ENCODE measurements at regions not wholly inside any gene's neighbourhood (a gene's known extent, or its start where the extent isn't known, plus 50 kb on each side); places are given as distances from the start of the nearest gene placed in this dataset.

DNA sequence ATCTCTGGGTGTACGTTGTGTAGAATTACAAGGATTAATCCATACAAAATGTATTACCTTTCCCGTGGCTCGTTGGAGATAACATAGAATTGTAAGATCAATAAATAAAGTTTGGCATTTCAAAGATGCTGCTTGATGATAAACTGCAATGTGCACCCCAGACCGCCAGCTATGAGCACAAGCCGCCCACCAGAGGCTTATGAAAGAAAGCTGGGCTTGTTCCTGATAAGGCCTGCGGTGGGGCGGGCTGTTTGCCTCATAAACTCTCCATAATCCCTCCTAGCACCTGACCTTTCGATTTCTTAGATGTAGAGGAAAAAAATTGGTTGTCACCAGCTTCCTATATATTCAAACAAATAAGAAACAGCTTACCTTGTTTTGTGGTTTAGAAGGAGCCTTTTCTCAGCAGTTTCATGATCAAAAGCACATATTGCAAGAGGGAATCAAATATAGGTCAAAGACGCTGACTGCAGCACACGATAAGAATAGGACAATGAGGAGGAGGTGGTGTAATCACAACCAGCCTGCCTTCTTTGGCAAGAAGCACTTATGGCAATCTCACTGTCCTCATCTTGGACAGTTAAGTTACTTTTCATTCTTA, 293.6 kb downstream of the RMST start:
- Mint-ChIP-seq H3K27ac (no peak overlapping the region), H3K36me3 (no peaks in the 10 kb centered on the region), H3K9me3 (no peaks in the 10 kb centered on the region), H3K27me3 (no peaks in the 10 kb centered on the region), H3K4me1 (no peaks in the 10 kb centered on the region), H3K4me3 (no peak overlapping the region)

DNA sequence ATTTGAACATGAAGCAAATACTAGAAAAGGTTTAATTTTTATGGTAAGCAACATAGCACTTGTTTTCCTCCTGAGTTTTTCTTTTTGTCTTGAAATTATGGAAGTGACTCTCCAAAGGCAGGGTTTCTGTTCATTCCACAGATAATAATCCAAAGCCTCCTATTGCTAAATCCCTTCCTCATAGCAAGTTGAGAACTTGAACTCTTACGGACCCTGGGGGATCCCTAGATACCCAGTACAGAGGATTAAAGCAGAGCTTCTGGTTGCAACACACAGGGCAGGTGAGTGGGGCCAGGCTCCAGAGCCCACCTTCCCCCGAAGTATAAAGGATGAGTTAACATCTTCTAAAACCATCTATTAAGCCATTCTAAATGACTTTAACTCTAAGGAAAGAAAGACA, 294.1 kb downstream of the RMST start:
- H3K36me3 Mint-ChIP-seq = no peaks in the 10 kb centered on the region
- H3K4me3 Mint-ChIP-seq = no peak overlapping the region
- no peaks in the 10 kb centered on the region for H3K9me3 Mint-ChIP-seq
- no peaks in the 10 kb centered on the region for H3K27me3 Mint-ChIP-seq
- no peak overlapping the region for H3K27ac Mint-ChIP-seq
- no peaks in the 10 kb centered on the region for H3K4me1 Mint-ChIP-seq

DNA sequence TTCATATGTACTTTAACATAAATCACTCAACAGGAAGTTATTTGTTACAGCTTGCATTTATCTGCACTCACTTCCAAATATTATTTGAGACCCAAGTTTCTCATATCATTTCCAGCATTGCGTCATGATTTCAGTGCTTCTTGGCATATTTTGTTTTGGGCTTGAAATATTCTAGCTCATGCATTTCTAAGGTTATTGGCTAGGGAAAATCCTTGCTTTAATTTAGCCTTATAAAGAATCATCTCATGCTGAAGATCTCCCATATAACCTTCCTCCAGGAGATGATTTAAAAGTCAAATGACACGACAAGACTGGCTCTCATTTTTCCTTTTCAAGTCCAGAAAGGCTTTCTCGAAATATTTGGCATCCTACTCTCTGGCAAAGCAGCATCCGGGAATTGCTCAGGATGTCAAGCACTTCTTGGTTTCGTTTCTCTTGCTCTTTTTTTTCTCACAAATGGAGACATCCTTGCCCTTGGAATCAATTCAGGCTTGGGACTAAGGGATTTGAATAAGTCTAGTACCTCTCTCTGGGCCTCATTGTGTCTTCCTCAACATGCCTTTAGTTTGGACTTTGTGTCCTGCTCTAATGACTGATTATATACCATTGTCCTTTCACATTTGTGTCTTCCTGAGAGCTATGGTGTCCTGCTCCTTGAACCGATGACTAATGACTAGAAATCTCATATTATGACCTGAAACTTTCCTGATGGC, 295.0 kb downstream of the RMST start:
- Mint-ChIP-seq H3K27me3 (no peaks in the 10 kb centered on the region), H3K4me1 (no peaks in the 10 kb centered on the region), H3K4me3 (no peak overlapping the region), H3K9me3 (no peaks in the 10 kb centered on the region), H3K27ac (no peak overlapping the region), H3K36me3 (no peaks in the 10 kb centered on the region)

DNA sequence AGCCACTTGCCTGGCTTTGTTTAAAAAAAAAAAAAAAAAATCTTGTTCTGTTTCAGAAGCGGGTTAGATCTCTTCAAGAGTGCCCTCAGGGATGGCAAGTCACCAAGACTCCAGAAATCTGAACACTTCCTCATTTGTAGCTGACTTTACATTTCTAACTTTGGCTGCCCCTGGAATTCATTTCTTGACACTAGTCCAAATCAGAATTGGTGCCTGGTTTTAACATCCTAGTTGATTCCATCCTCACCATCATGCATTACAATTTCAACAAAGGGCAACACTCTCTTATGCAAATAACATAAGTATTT, 295.5 kb downstream of the RMST start:
- H3K27ac Mint-ChIP-seq = no peak overlapping the region
- no peaks in the 10 kb centered on the region for H3K36me3 Mint-ChIP-seq
- H3K27me3 Mint-ChIP-seq = no peaks in the 10 kb centered on the region

DNA sequence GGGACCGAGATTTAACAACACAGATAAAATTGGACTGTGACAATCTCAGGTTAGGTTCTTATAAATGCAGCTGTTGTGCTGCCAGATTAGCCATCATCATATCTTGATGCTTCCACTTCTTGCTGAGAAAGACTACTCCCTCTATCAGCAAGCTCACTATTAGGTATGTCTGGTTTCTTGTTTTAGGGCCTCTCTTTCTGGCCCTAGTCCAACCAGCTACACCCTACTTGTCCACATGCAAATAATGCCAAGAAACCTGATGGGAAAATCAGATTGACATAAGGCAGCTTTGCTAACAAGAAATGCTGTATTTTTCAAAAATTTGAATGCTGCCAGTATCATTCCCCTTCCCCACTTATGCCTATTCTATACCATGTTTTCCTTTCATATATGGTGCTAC, 296.0 kb downstream of the RMST start:
- no peaks in the 10 kb centered on the region for H3K36me3 Mint-ChIP-seq
- H3K27ac Mint-ChIP-seq = no peak overlapping the region
- no peaks in the 10 kb centered on the region for H3K9me3 Mint-ChIP-seq
- no peak overlapping the region for H3K4me3 Mint-ChIP-seq
- no peaks in the 10 kb centered on the region for H3K4me1 Mint-ChIP-seq
- H3K27me3 Mint-ChIP-seq = no peaks in the 10 kb centered on the region

More for the DNA sequence above, 295.5 kb downstream of the RMST start:
- H3K4me3 Mint-ChIP-seq = no peak overlapping the region
- H3K4me1 Mint-ChIP-seq = no peaks in the 10 kb centered on the region
- H3K9me3 Mint-ChIP-seq = no peaks in the 10 kb centered on the region

DNA sequence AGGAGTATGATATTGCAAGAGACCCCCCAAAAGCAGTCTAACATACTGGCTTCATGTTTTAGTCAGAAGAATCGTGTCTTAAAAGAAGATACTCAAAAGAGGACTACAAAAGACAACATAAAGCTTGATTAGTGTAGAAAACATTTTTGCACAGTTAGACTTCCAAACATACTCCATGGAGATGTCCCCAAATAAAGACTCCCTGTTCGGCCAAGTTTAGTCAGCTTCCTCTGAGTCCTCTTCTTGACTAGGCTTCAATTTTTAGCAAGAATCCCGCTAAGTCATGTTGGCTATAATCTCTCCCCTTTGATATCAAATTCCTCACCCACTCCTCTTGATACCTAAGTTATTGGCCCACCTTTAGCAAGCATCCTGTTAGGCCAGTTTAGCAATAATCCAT, 298.0 kb downstream of the RMST start:
- H3K4me1 Mint-ChIP-seq = no peaks in the 10 kb centered on the region
- H3K36me3 Mint-ChIP-seq = no peaks in the 10 kb centered on the region
- H3K9me3 Mint-ChIP-seq = no peaks in the 10 kb centered on the region
- no peak overlapping the region for H3K27ac Mint-ChIP-seq
- H3K27me3 Mint-ChIP-seq = no peaks in the 10 kb centered on the region
- H3K4me3 Mint-ChIP-seq = no peak overlapping the region

DNA sequence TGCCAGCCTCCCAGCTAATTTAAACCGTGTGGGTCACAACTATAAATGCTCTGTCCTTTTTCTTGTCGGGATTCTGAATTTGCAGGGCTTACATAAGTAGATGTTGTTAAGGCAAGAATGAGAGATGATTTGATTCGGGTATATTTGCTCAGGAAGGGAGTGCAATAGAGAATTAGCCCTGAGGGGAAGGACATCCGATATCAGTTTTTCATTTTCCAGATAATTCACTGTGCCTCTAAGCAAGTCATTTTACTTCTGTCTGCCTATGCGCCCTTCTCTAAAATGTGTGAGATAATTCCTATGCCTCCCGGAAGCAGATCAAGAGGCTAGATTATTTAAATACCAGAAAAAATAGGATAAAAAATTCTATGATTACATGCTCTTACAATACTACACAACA, 300.5 kb downstream of the RMST start:
- Mint-ChIP-seq H3K36me3 (no peaks in the 10 kb centered on the region), H3K4me1 (no peaks in the 10 kb centered on the region), H3K9me3 (no peaks in the 10 kb centered on the region), H3K4me3 (no peak overlapping the region), H3K27me3 (no peaks in the 10 kb centered on the region), H3K27ac (no peak overlapping the region)

DNA sequence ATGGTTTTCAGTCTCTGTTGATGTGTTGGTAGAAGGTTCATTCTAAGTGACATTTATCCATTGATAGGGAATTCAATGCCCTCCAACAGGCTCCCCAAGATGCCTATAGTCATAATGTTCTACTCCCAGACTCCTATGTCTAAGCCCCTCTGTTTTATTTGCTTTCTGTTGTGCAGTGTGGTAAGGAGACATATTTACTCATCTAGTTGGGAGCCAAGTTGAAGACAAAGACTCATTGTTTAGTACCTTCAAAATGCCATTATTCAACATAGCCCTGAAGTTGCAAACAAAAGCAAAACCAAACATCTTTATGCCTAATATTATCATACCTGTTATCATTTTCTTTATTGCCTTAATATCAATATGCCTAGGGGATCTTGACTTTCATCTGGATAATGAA, 302.1 kb downstream of the RMST start:
- Mint-ChIP-seq H3K4me3 (no peak overlapping the region), H3K9me3 (no peaks in the 10 kb centered on the region), H3K4me1 (no peaks in the 10 kb centered on the region), H3K27ac (no peak overlapping the region), H3K27me3 (no peaks in the 10 kb centered on the region), H3K36me3 (no peaks in the 10 kb centered on the region)

DNA sequence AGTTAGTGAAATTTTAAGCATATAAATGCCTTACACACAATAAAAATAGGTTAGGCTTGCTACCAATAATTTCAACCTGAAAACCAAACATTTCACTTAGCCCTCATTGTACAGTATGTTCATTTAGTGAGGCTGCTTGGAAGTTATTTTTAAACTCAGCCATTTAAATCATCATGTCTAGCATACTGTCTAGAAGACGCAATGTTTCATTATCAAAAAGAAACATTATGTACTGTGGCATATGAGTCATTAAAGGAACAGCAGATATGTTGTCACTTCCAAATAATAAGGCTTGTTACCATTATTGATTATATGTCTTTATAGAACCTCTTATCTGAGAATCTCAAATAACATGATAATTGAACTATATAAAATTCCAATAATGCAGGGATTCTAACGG, 304.7 kb downstream of the RMST start:
- Mint-ChIP-seq H3K27ac (no peak overlapping the region), H3K9me3 (no peaks in the 10 kb centered on the region), H3K4me1 (no peaks in the 10 kb centered on the region), H3K4me3 (no peak overlapping the region), H3K27me3 (no peaks in the 10 kb centered on the region), H3K36me3 (no peaks in the 10 kb centered on the region)

DNA sequence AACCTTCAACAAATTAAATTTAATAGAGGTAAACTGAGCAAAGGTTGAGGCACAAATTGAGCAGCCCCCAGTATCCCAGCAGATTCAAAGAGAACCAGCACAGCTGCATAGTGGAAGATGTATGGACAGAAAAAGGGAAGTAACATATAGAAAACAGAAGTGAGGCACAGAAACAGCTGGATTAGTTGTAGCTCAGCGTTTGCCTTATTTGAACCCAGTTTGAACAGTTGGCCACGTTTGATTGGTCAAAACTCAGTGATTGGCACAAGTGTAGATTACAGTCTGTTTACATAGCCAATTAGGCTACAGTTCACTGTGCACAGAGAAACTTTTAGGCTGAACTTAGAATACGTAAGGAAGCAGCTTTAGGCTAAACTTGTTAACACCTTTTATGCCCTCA, 315.5 kb downstream of the RMST start:
- no peak overlapping the region for H3K27ac Mint-ChIP-seq
- H3K36me3 Mint-ChIP-seq = no peaks in the 10 kb centered on the region
- no peaks in the 10 kb centered on the region for H3K4me1 Mint-ChIP-seq
- H3K4me3 Mint-ChIP-seq = no peak overlapping the region
- no peaks in the 10 kb centered on the region for H3K9me3 Mint-ChIP-seq
- no peaks in the 10 kb centered on the region for H3K27me3 Mint-ChIP-seq

DNA sequence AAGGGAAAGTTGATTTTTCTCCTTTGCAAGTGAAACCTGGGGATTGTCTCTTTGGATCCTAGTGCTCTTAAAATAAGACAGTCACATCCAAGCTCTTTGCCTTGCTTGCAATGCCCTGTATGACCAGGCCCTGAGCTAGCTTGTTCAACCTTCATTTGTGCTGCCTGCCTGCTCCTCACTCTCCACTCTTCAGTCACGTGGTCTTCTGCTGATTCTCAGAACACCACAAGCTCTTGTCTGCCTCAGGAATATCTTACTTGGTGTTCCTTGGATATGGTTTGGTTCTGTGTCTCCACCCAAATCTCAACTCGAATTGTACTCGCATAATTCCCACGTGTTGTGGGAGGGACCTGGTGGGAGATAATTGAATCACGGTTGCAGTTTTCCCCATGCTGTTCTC, 318.7 kb downstream of the RMST start:
- Mint-ChIP-seq H3K27me3 (no peaks in the 10 kb centered on the region), H3K4me1 (no peaks in the 10 kb centered on the region), H3K4me3 (no peak overlapping the region), H3K36me3 (no peaks in the 10 kb centered on the region), H3K27ac (no peak overlapping the region), H3K9me3 (no peaks in the 10 kb centered on the region)

DNA sequence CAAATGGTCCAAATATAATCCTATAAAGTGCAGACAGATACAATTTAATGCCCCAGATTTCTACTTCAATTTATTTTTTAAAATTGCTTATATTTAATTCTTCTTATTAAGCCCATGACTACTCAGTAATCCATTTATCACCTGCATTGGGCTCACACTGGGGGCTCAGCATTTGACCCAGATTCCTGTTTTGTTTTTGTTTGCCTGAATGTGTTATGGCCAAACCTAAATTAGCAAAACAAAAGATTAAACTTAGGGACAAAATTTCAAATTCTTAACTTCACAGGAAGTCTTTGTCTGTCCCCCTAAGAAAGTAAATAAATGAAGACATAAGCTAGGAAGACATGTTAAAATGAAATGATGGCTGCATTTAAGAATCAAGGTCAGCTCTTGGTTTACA, 322.3 kb downstream of the RMST start:
- Mint-ChIP-seq H3K27ac (no peak overlapping the region), H3K36me3 (no peaks in the 10 kb centered on the region), H3K4me3 (no peak overlapping the region), H3K27me3 (no peaks in the 10 kb centered on the region), H3K9me3 (peaks cover 5% of the 10 kb centered on the region), H3K4me1 (no peaks in the 10 kb centered on the region)

DNA sequence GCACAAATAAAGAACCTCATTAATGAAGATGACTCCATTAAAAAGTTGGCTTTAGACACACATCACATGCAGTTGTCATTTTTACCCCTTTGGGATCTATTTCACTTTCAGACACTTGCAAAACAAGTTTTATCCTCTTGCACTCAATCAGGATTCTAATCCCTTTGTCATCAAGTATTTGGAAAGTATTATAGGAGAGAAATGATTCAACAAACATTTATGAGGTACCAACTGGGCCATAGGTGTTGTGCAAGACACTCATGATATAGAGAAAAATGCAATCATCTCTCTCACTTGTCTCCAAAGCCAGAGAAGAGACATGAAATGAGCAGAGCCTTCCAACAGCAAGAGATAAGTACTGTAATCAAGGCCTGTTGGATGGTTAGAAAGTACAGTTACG, 327.7 kb downstream of the RMST start:
- no peak overlapping the region for H3K27ac Mint-ChIP-seq
- no peaks in the 10 kb centered on the region for H3K4me1 Mint-ChIP-seq
- H3K4me3 Mint-ChIP-seq = no peak overlapping the region
- no peaks in the 10 kb centered on the region for H3K27me3 Mint-ChIP-seq
- no peaks in the 10 kb centered on the region for H3K36me3 Mint-ChIP-seq
- H3K9me3 Mint-ChIP-seq = peaks cover 5% of the 10 kb centered on the region

DNA sequence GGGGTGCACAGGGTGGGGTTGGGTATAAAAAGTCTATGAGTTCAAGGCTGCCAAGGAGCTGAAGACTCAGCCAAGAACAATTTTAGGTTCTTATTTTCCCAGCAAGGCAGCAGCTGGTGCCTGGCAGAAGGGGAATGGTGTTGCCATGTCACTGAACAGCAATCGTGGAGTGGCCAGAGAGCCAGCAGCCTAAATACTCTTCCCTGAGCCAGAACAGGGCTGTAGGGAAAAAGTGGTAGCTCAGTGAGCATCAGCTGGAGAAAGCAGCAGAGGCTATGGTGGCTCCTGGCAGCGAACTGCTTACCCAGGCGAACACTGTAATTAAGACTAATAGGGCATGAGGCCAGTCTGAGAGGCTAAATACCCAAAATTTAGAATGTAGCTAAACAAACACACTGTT, 334.9 kb downstream of the RMST start:
- Mint-ChIP-seq H3K27me3 (no peaks in the 10 kb centered on the region), H3K27ac (no peak overlapping the region), H3K4me3 (no peak overlapping the region), H3K4me1 (no peaks in the 10 kb centered on the region), H3K36me3 (no peaks in the 10 kb centered on the region), H3K9me3 (no peaks in the 10 kb centered on the region)

DNA sequence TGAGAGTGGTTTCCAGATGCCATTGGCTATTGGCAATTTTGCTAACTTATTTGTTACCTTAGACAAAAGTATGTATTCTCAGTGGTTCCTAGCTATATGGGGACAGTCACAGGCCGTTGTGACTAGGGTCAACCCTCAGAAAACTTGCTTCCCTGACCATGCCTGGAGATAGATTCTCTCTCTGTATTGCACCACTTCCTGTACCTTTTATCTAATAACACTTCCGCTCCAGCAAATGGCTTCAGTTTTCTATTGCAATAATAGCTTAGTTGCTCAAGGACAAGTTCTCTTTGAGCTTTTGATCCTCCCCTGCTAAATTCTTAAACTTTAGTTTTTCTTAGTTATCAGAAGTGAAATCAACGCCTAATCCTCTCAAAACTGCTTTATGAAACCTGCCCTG, 338.0 kb downstream of the RMST start:
- H3K4me1 Mint-ChIP-seq = no peaks in the 10 kb centered on the region
- no peak overlapping the region for H3K4me3 Mint-ChIP-seq
- no peaks in the 10 kb centered on the region for H3K27me3 Mint-ChIP-seq
- H3K9me3 Mint-ChIP-seq = no peaks in the 10 kb centered on the region
- H3K27ac Mint-ChIP-seq = no peak overlapping the region
- no peaks in the 10 kb centered on the region for H3K36me3 Mint-ChIP-seq

DNA sequence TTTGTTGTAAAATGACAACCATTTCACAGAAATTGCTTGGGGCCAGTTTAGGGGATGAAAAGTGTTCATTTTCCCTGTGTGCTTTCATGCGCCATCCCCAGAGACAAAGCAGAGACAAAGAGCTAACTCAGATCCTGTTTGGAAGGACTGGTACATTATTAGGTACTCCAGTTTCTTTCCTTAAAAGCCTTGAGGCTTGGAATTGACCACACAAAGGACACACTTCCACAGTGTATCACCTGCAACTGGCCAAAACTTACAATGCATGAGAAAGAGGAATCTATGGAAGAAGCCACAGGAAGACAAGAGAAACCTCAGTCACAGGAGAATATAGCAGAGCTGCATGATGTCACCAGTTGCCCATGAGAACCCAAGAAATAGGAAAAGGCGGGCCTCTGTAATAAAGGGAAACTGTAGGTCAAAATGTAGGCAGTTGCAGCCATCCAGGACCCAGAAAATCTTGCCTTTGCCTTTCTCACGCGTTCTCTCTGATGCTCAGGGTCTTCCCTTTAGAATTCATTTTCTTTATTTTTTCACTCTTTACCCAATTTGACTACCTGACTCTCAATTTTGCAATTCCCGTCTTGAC, 339.0 kb downstream of the RMST start:
- H3K36me3 Mint-ChIP-seq = no peaks in the 10 kb centered on the region
- no peak overlapping the region for H3K4me3 Mint-ChIP-seq
- H3K4me1 Mint-ChIP-seq = no peaks in the 10 kb centered on the region
- H3K27me3 Mint-ChIP-seq = no peaks in the 10 kb centered on the region
- no peaks in the 10 kb centered on the region for H3K9me3 Mint-ChIP-seq
- no peak overlapping the region for H3K27ac Mint-ChIP-seq

DNA sequence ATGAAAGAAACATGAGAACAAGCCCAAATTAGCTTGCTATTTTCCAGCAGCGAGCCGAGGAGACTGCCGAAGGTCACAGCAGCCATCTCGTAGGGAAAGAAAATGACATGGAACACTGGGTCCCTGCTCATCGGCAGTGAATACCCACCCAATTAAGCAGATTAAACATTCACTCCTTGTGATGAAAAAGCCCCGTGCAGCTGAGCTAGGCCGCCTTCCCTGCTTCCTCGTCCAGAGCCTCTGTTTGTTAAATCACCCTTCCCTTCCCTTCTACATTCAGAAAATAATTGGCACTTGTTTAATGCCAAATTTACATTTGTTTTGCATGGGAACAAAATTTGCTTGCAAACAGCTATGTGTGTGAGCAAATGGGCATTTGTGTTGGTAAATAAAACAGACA, 342.5 kb downstream of the RMST start:
- no peaks in the 10 kb centered on the region for H3K27me3 Mint-ChIP-seq
- H3K4me1 Mint-ChIP-seq = no peaks in the 10 kb centered on the region
- H3K4me3 Mint-ChIP-seq = no peak overlapping the region
- H3K9me3 Mint-ChIP-seq = no peaks in the 10 kb centered on the region
- no peaks in the 10 kb centered on the region for H3K36me3 Mint-ChIP-seq
- H3K27ac Mint-ChIP-seq = no peak overlapping the region

Measured in activated naive CD4-positive, alpha-beta T cell treated with anti-CD3 and anti-CD28 coated beads, Interleukin-2, amount 50 U/mL, for 24 hours (primary cell).